Esophagus muscularis mucosa (tissue), 4 donors: ENCODE measurements at regions not wholly inside any gene's neighbourhood (a gene's known extent, or its start where the extent isn't known, plus 50 kb on each side); places are given as distances from the start of the nearest gene placed in this dataset.

Experiments used
- DNase-seq: peaks from one replicate; pipeline ENCODE4 v3.0.0-alpha.2; 2017; ENCODE audit errors: extremely low spot score
- H3K27ac ChIP-seq, 4 donors: fragments of 200-600 bp; sonication (generic); replicated peaks in 1 of 4; 1 replicate in 3 of 4; 2 replicates in 1 of 4; pipeline ENCODE4 v1.5.1; 2016 to 2019; ENCODE audit warnings: mild to moderate bottlenecking in 1 of 4
- H3K27me3 ChIP-seq, 4 donors: fragments of 200-600 bp; sonication (generic); one replicate each; pipeline versions ENCODE4 v1.5.1 to v1.6.0; 2016 to 2019
- H3K36me3 ChIP-seq, 4 donors: fragments of 200-600 bp; sonication (generic); one replicate each; pipeline ENCODE4 v1.5.1; 2016 to 2019
- H3K4me1 ChIP-seq, 4 donors: fragments of 200-600 bp; sonication (generic); one replicate each; pipeline ENCODE4 v1.5.1; 2016 to 2019
- H3K4me3 ChIP-seq, 4 donors: fragments of 200-600 bp; sonication (generic); 1 replicate in 2 of 4; 2 replicates in 2 of 4; pipeline ENCODE4 v1.5.1; 2016 to 2019; ENCODE audit warnings: mild to moderate bottlenecking in 4 of 4, moderate library complexity in 1 of 4
- H3K9me3 ChIP-seq, 4 donors: fragments of 200-600 bp; sonication (generic); 1 replicate in 3 of 4; 2 replicates in 1 of 4; pipeline ENCODE4 v1.5.1; 2016 to 2019
- EP300 ChIP-seq: sonication (generic); formaldehyde crosslinking; IDR thresholded peaks from one replicate; pipeline ENCODE4 v1.6.1; 2017; ENCODE audit warnings: antibody characterized with exemption
- POLR2A ChIP-seq: fragments of 450-650 bp; IDR thresholded peaks from one replicate; pipeline ENCODE4 v1.6.1; 2017; ENCODE audit warnings: antibody characterized with exemption, moderate library complexity, mild to moderate bottlenecking, low read depth
- POLR2AphosphoS5 ChIP-seq, 2 donors: sonication (generic); formaldehyde crosslinking; IDR thresholded peaks; one replicate each; pipeline ENCODE4 v1.6.1; 2017; ENCODE audit warnings: antibody characterized with exemption in 2 of 2
- WGBS: methylation state at CpG from one replicate; pipeline ENCODE4 v1.1.5; 2018; 5-methylcytosine and 5-hydroxymethylcytosine counted together
- intact Hi-C: fragments of 100-400 bp; cut with DNase I; formaldehyde crosslinking; loops from one replicate; pipeline ENCODE4 v1.15.1; 2023
- TF ChIP-seq, protein P1 (sequence below), 3 experiments: fragments of 200-600 bp in 2 of 3; fragments of 450-650 bp in 1 of 3; sonication (generic) in 2 of 3; IDR thresholded peaks; one replicate each; pipeline ENCODE4 v1.5.1; 2017 to 2019; ENCODE audit warnings: antibody characterized with exemption in 3 of 3, mild to moderate bottlenecking in 2 of 3, moderate library complexity in 1 of 3

DNA sequence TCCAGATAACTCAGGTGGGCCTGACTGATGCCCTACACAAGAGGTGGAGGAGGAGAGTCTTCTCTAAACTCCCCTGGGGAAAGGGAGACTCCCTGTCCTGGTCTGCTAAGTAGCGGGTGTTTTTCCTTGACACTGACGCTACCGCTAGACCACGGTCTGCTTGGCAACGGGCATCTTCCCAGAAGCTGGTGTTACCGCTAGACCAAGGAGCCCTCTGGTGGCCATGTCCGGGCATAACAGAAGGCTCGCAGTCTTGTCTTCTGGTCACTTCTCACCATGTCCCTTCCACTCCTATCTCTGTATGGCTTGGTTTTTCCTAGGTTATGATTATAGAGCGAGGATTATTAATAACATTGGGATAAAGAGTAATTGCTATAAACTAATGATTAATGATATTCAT, 965.5 kb downstream of the TMEM121 start:
- no peaks in the 10 kb centered on the region for H3K36me3 ChIP-seq

DNA sequence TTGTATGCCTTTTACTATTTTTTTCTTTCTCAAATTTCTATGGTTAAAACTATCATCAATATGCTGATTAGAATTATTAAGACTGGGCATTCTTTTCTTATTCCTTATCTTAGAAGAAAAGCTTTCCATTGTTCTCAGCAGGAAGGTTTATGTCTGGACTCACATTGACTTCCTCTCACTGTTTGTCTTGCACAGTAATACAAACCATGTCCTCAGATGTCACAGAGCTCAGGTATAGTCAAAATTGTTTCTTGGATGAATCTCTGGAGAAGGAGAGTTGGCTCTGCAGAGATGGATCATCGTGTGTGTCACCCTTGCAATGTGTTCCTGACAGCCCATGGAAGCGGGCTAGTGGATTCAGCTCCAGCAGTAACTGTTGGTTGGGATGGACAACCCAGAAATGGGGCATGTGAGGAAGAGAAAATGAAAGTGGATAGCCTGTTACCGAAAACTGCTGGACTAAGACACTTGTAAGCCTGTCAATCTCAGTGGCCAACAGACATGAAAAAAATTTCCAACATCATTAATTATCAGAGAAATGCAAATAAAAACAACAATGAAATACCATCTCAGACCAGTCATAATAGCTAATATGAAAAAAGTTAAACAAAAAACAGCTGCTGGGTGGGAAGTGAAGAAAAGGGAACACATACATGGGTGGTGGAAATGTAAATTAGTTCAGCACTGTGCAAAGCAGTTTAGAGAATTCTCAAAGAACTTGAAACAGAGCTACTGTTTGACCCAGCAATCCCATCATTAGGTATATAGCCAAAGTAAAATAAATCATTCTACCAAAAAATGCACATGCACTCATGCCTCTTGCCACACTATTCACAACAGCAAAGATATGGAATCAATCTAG, 967.8 kb downstream of the TMEM121 start:
- intact Hi-C loops: no loop called here
- Histone ChIP-seq H3K27me3 (peaks cover 0 to 5% (median 0%) of the 10 kb centered on the region in 4 donors), H3K4me3 (no peak overlapping the region), H3K36me3 (no peaks in the 10 kb centered on the region), H3K9me3 (peaks cover 0 to 3% (median 0%) of the 10 kb centered on the region in 4 donors), H3K4me1 (no peaks in the 10 kb centered on the region), H3K27ac (no peak overlapping the region)
- 43% methylated on average over 3 of the region's 3 CpGs for WGBS
- TF ChIP-seq, protein P1, sequence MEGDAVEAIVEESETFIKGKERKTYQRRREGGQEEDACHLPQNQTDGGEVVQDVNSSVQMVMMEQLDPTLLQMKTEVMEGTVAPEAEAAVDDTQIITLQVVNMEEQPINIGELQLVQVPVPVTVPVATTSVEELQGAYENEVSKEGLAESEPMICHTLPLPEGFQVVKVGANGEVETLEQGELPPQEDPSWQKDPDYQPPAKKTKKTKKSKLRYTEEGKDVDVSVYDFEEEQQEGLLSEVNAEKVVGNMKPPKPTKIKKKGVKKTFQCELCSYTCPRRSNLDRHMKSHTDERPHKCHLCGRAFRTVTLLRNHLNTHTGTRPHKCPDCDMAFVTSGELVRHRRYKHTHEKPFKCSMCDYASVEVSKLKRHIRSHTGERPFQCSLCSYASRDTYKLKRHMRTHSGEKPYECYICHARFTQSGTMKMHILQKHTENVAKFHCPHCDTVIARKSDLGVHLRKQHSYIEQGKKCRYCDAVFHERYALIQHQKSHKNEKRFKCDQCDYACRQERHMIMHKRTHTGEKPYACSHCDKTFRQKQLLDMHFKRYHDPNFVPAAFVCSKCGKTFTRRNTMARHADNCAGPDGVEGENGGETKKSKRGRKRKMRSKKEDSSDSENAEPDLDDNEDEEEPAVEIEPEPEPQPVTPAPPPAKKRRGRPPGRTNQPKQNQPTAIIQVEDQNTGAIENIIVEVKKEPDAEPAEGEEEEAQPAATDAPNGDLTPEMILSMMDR (IDR thresholded peaks at IDR 0.05): no peak
- TF ChIP-seq EP300 (no peak), POLR2A (no peak), POLR2AphosphoS5 (IDR thresholded peaks at IDR 0.05) (no peak)
- no peak for DNase-seq

More for the DNA sequence above, 965.5 kb downstream of the TMEM121 start:
- peak; percentile 31 for DNase-seq
- WGBS: 68% methylated on average over 8 of the region's 9 CpGs
- H3K27ac ChIP-seq: no peak overlapping the region
- no peak overlapping the region for H3K4me3 ChIP-seq
- no peaks in the 10 kb centered on the region for H3K4me1 ChIP-seq
- H3K9me3 ChIP-seq: no peaks in the 10 kb centered on the region
- TF ChIP-seq EP300 (no peak), POLR2AphosphoS5 (IDR thresholded peaks at IDR 0.05) (no peak), POLR2A (no peak)
- TF ChIP-seq, protein P1 (IDR thresholded peaks at IDR 0.05): no peak
- H3K27me3 ChIP-seq: peaks cover 0 to 9% (median 0%) of the 10 kb centered on the region in 4 donors
- intact Hi-C loops: no loop called here

DNA sequence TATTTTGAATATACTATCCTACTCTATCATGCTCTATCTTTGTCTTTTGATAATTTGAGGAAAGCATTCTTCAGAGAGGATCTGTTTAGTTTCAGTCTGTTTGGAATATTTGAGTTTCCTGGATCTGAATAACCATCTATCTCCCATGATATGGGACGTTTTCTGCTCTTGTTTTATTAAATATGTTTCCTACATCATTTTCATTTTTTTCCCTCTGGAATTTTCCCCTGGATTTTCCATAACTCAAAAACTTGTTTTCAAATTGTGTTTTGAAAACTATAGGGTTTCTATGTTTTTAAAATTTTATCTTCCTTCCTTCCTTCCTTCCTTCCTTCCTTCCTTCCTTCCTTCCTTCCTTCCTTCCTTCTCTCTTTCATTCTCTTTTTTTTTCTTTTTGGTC, 974.2 kb downstream of the TMEM121 start:
- no peak for TF ChIP-seq POLR2A
- TF ChIP-seq POLR2AphosphoS5 (IDR thresholded peaks at IDR 0.05): no peak
- H3K4me1 ChIP-seq: no peaks in the 10 kb centered on the region
- 38% methylated on average over 1 of the region's 1 CpG for WGBS
- H3K36me3 ChIP-seq: no peaks in the 10 kb centered on the region
- no peak overlapping the region for H3K4me3 ChIP-seq
- DNase-seq: no peak
- H3K27me3 ChIP-seq: no peaks in the 10 kb centered on the region
- peaks cover 0 to 3% (median 0%) of the 10 kb centered on the region in 4 donors for H3K9me3 ChIP-seq
- intact Hi-C loops: no loop called here
- no peak overlapping the region for H3K27ac ChIP-seq

DNA sequence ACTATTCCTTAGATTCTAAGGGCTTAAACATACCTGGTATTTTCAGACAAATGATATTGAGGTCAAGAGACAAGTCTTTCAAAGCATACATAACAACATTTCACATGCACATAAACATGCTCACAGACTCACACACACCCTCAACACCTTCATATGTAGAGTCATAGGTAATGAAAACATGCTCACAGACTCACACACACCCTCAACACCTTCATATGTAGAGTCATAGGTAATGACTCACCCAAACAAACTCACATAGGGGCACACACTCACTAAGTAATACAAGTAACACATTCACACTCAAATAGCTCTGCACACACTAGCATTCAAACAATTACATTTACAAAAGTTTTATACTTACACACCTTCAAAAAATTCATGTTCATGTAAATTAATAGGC, 975.5 kb downstream of the TMEM121 start:
- TF ChIP-seq POLR2A: no peak
- TF ChIP-seq, protein P1 (IDR thresholded peaks at IDR 0.05): no peak
- no peak for TF ChIP-seq EP300
- TF ChIP-seq POLR2AphosphoS5 (IDR thresholded peaks at IDR 0.05): no peak
- intact Hi-C loops: no loop called here
- Histone ChIP-seq H3K9me3 (peaks cover 0 to 3% (median 0%) of the 10 kb centered on the region in 4 donors), H3K36me3 (no peaks in the 10 kb centered on the region), H3K27me3 (peaks cover 0 to 8% (median 0%) of the 10 kb centered on the region in 4 donors), H3K27ac (no peak overlapping the region), H3K4me1 (no peaks in the 10 kb centered on the region), H3K4me3 (no peak overlapping the region)
- DNase-seq: no peak

DNA sequence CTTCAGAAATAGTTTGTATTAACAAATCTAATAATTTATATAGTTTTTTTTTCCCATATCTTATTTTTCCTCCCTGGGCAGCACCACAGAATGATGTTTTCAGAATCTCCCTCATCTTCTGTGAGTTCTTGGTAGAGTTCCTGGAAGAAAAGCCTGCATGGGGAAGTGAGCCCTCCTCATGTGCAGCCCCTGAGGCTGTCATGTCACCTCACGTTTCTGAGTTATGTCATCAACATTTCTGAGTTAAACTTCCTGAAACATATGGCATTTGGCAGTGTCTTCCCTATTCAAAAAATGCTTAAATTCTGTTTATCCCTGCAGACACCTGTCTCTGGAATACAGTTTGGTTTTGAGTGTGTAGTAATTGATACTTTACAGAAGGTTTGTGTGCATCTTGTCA, 979.0 kb downstream of the TMEM121 start:
- H3K9me3 ChIP-seq: no peaks in the 10 kb centered on the region
- no peak overlapping the region for H3K4me3 ChIP-seq
- H3K27ac ChIP-seq: no peak overlapping the region
- H3K4me1 ChIP-seq: no peaks in the 10 kb centered on the region
- peak; percentile 29 for DNase-seq
- 33% methylated on average over 1 of the region's 1 CpG for WGBS
- TF ChIP-seq, protein P1 (IDR thresholded peaks at IDR 0.05): no peak
- TF ChIP-seq POLR2AphosphoS5 (IDR thresholded peaks at IDR 0.05) (no peak), POLR2A (no peak), EP300 (no peak)
- peaks cover 0 to 16% (median 0%) of the 10 kb centered on the region in 4 donors for H3K27me3 ChIP-seq
- no peaks in the 10 kb centered on the region for H3K36me3 ChIP-seq
- intact Hi-C loops: no loop called here
